IMR-90 (cell line): ENCODE measurements at regions not wholly inside any gene's neighbourhood (a gene's known extent, or its start where the extent isn't known, plus 50 kb on each side); places are given as distances from the start of the nearest gene placed in this dataset.

Source experiments
- BHLHE40 ChIP-seq: fragments of 150-350 bp; IDR thresholded peaks from 2 replicates; pipeline ENCODE4 v1.6.1; 2016; ENCODE audit warnings: mild to moderate bottlenecking, low read depth, low read length
- CEBPB ChIP-seq: IDR thresholded peaks from 2 replicates; pipeline ENCODE4 v1.6.1; 2012; ENCODE audit warnings: low read depth, low read length, improper control_type of control experiment
- FOS ChIP-seq: fragments of 150-350 bp; IDR thresholded peaks from 2 replicates; pipeline ENCODE4 v1.6.1; 2016; ENCODE audit warnings: low read depth, low read length
- MAZ ChIP-seq: IDR thresholded peaks from 2 replicates; pipeline ENCODE4 v1.6.1; 2012; ENCODE audit warnings: low read depth, mild to moderate bottlenecking, low read length, improper control_type of control experiment, moderate library complexity, borderline replicate concordance
- MXI1 ChIP-seq: IDR thresholded peaks from 2 replicates; pipeline ENCODE4 v1.6.1; 2012; ENCODE audit warnings: low read depth, mild to moderate bottlenecking, low read length, moderate library complexity, borderline replicate concordance
- POLR2A ChIP-seq: IDR thresholded peaks from 2 replicates; pipeline ENCODE4 v1.6.1; 2012; ENCODE audit warnings: mild to moderate bottlenecking, low read depth, low read length
- RAD21 ChIP-seq: IDR thresholded peaks from 2 replicates; pipeline ENCODE4 v1.6.1; 2012; ENCODE audit warnings: low read length, improper control_type of control experiment
- RCOR1 ChIP-seq: IDR thresholded peaks from 2 replicates; pipeline ENCODE4 v1.6.1; 2012; ENCODE audit warnings: mild to moderate bottlenecking, low read length, improper control_type of control experiment; ENCODE audit not compliant: insufficient replicate concordance
- RFX5 ChIP-seq: IDR thresholded peaks from 2 replicates; pipeline ENCODE4 v1.8.0; 2012; ENCODE audit warnings: low read depth, mild to moderate bottlenecking, low read length, moderate library complexity
- TF ChIP-seq, protein P1 (sequence below): conservative IDR thresholded peaks from 2 replicates; pipeline ENCODE4 v1.5.1; 2012; ENCODE audit warnings: mild to moderate bottlenecking, low read depth, low read length, improper control_type of control experiment
- TF ChIP-seq, protein P2 (sequence below): fragments of 150-350 bp; IDR thresholded peaks from 2 replicates; pipeline ENCODE4 v1.6.1; 2016; ENCODE audit warnings: low read depth, mild to moderate bottlenecking, low read length, moderate library complexity, borderline replicate concordance
- TF ChIP-seq, protein P3 (sequence below): fragments of 150-350 bp; IDR thresholded peaks from 2 replicates; pipeline ENCODE4 v1.6.1; 2017; ENCODE audit warnings: mild to moderate bottlenecking, antibody characterized with exemption, low read length, low read depth

DNA sequence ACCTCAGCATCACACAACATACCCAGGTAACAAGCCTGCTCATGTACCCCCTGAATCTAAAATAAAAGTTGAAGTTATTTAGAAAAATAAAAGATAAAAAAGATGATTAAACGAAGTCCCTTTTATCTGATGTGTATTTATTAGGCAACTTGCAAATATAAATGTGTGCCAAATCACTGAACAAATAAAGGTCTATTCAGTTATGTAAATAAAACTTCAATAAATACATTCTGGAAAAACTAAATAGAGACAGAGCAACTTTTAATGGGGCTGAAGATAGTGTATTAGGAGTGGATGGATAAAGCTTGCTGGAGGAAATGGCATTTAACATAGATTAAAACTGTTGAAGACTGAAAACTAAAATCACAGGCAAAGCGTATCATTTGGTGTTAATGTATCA, 678.0 kb upstream of the GRM7 start:
- TF ChIP-seq, protein P1, sequence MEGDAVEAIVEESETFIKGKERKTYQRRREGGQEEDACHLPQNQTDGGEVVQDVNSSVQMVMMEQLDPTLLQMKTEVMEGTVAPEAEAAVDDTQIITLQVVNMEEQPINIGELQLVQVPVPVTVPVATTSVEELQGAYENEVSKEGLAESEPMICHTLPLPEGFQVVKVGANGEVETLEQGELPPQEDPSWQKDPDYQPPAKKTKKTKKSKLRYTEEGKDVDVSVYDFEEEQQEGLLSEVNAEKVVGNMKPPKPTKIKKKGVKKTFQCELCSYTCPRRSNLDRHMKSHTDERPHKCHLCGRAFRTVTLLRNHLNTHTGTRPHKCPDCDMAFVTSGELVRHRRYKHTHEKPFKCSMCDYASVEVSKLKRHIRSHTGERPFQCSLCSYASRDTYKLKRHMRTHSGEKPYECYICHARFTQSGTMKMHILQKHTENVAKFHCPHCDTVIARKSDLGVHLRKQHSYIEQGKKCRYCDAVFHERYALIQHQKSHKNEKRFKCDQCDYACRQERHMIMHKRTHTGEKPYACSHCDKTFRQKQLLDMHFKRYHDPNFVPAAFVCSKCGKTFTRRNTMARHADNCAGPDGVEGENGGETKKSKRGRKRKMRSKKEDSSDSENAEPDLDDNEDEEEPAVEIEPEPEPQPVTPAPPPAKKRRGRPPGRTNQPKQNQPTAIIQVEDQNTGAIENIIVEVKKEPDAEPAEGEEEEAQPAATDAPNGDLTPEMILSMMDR = no peak
- TF ChIP-seq, protein P2, sequence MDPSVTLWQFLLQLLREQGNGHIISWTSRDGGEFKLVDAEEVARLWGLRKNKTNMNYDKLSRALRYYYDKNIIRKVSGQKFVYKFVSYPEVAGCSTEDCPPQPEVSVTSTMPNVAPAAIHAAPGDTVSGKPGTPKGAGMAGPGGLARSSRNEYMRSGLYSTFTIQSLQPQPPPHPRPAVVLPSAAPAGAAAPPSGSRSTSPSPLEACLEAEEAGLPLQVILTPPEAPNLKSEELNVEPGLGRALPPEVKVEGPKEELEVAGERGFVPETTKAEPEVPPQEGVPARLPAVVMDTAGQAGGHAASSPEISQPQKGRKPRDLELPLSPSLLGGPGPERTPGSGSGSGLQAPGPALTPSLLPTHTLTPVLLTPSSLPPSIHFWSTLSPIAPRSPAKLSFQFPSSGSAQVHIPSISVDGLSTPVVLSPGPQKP = no peak
- TF ChIP-seq RFX5 (no peak), POLR2A (no peak), CEBPB (no peak), BHLHE40 (no peak), RAD21 (no peak), MXI1 (no peak), RCOR1 (no peak), FOS (no peak), MAZ (no peak)
- TF ChIP-seq, protein P3, sequence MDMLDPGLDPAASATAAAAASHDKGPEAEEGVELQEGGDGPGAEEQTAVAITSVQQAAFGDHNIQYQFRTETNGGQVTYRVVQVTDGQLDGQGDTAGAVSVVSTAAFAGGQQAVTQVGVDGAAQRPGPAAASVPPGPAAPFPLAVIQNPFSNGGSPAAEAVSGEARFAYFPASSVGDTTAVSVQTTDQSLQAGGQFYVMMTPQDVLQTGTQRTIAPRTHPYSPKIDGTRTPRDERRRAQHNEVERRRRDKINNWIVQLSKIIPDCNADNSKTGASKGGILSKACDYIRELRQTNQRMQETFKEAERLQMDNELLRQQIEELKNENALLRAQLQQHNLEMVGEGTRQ = no peak
